Tibial nerve (tissue), 3 donors: ENCODE measurements at regions not wholly inside any gene's neighbourhood (a gene's known extent, or its start where the extent isn't known, plus 50 kb on each side); places are given as distances from the start of the nearest gene placed in this dataset.

Source experiments
- POLR2A ChIP-seq, 2 donors: fragments of 450-650 bp; IDR thresholded peaks; one replicate each; pipeline ENCODE4 v1.6.1; 2017; ENCODE audit warnings: antibody characterized with exemption in 2 of 2, mild to moderate bottlenecking in 2 of 2, moderate library complexity in 2 of 2
- TF ChIP-seq, protein P1 (sequence below), 5 experiments: fragments of 200-600 bp in 3 of 5; fragments of 450-650 bp in 2 of 5; sonication (generic) in 3 of 5; IDR thresholded peaks; one replicate each; pipeline ENCODE4 v1.5.1; 2016 to 2019; ENCODE audit warnings: antibody characterized with exemption in 5 of 5, mild to moderate bottlenecking in 3 of 5, moderate library complexity in 2 of 5

DNA sequence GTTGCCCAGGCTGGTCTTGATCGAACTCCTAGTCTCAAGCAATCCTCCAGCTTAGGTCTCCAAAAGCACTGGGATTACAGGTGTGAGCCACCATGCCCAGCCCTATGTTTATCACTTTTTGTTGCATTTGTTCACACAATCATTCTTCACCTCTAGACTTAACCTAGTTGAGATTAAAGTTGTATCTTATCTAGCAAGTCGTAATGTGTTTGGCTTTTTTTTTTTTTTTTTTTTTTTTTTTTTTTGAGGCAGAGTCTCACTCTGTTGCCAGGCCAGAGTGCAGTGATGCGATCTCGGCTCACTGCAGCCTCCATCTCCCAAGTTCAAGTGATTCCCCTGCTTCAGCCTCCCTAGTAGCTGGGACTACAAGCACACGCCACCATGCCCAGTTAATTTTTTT, 90.2 kb upstream of the C9orf72 start:
- TF ChIP-seq, protein P1, sequence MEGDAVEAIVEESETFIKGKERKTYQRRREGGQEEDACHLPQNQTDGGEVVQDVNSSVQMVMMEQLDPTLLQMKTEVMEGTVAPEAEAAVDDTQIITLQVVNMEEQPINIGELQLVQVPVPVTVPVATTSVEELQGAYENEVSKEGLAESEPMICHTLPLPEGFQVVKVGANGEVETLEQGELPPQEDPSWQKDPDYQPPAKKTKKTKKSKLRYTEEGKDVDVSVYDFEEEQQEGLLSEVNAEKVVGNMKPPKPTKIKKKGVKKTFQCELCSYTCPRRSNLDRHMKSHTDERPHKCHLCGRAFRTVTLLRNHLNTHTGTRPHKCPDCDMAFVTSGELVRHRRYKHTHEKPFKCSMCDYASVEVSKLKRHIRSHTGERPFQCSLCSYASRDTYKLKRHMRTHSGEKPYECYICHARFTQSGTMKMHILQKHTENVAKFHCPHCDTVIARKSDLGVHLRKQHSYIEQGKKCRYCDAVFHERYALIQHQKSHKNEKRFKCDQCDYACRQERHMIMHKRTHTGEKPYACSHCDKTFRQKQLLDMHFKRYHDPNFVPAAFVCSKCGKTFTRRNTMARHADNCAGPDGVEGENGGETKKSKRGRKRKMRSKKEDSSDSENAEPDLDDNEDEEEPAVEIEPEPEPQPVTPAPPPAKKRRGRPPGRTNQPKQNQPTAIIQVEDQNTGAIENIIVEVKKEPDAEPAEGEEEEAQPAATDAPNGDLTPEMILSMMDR (IDR thresholded peaks at IDR 0.05) = no peak
- no peak for TF ChIP-seq POLR2A (IDR thresholded peaks at IDR 0.05)
